Tibial artery (tissue), 4 donors: ENCODE measurements at regions not wholly inside any gene's neighbourhood (a gene's known extent, or its start where the extent isn't known, plus 50 kb on each side); places are given as distances from the start of the nearest gene placed in this dataset.
"Not testable (repeated sequence)": the region's sequence is repeated elsewhere in the genome, so short reads cannot be mapped to it uniquely, and the experiment has no call there.

Experiments
- DNase-seq, 2 donors: peaks; one replicate each; pipeline ENCODE4 v3.0.0-alpha.2; 2019
- H3K27ac ChIP-seq, 2 donors: fragments of 200-600 bp; sonication (generic) in 1 of 2; 1 replicate in 1 of 2; 2 replicates in 1 of 2; pipeline ENCODE4 v1.5.1; 2018 to 2019; ENCODE audit warnings: mild to moderate bottlenecking in 1 of 2
- H3K27me3 ChIP-seq, 2 donors: fragments of 200-600 bp; sonication (generic) in 1 of 2; one replicate each; pipeline versions ENCODE4 v1.5.1 to v1.6.0; 2016 to 2019
- H3K36me3 ChIP-seq, 3 donors: fragments of 200-600 bp; sonication (generic) in 2 of 3; one replicate each; pipeline ENCODE4 v1.5.1; 2016 to 2019; ENCODE audit warnings: mild to moderate bottlenecking in 2 of 3
- H3K4me1 ChIP-seq, 4 donors: fragments of 200-600 bp; sonication (generic) in 2 of 4; 1 replicate in 3 of 4; 2 replicates in 1 of 4; pipeline ENCODE4 v1.5.1; 2016 to 2019
- H3K4me3 ChIP-seq, 2 donors: fragments of 200-600 bp; sonication (generic) in 1 of 2; 1 replicate in 1 of 2; 2 replicates in 1 of 2; pipeline ENCODE4 v1.5.1; 2018 to 2019; ENCODE audit warnings: mild to moderate bottlenecking in 2 of 2
- H3K9me3 ChIP-seq, 3 donors: fragments of 200-600 bp; sonication (generic) in 1 of 3; one replicate each; pipeline ENCODE4 v1.5.1; 2016 to 2019
- intact Hi-C: fragments of 100-400 bp; cut with DNase I; formaldehyde crosslinking; loops from one replicate; pipeline ENCODE4 v1.15.0; 2023; ENCODE audit warnings: low total_unique reads
- TF ChIP-seq, protein P1 (sequence below), 2 experiments: fragments of 200-600 bp in 1 of 2; fragments of 450-650 bp in 1 of 2; IDR thresholded peaks; one replicate each; pipeline ENCODE4 v1.5.1; 2017 to 2019; ENCODE audit warnings: antibody characterized with exemption in 2 of 2, mild to moderate bottlenecking in 1 of 2, moderate library complexity in 1 of 2

DNA sequence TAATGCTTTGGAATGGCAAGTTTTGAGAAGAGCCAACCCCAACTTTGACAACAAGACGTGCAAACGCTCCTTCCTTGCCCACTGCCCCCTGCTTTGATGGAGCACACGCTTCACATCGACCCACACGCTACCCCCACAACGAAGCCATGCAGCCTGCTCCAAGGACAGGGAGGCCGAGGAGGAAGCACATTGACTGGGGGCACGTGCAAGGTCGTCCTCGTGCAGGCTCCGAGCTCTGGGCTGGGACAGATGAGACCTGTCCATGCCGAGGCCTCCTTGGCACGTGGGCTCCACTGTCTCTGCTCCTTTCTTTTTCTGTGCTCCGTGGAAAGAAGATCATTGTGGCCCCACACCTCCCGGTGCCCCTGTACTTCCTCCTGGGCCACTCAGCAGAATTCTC lies 309.0 kb downstream of the TEX29 start:
- TF ChIP-seq, protein P1, sequence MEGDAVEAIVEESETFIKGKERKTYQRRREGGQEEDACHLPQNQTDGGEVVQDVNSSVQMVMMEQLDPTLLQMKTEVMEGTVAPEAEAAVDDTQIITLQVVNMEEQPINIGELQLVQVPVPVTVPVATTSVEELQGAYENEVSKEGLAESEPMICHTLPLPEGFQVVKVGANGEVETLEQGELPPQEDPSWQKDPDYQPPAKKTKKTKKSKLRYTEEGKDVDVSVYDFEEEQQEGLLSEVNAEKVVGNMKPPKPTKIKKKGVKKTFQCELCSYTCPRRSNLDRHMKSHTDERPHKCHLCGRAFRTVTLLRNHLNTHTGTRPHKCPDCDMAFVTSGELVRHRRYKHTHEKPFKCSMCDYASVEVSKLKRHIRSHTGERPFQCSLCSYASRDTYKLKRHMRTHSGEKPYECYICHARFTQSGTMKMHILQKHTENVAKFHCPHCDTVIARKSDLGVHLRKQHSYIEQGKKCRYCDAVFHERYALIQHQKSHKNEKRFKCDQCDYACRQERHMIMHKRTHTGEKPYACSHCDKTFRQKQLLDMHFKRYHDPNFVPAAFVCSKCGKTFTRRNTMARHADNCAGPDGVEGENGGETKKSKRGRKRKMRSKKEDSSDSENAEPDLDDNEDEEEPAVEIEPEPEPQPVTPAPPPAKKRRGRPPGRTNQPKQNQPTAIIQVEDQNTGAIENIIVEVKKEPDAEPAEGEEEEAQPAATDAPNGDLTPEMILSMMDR (IDR thresholded peaks at IDR 0.05) = no peak
- no peak overlapping the region for H3K27ac ChIP-seq
- no peaks in the 10 kb centered on the region for H3K9me3 ChIP-seq
- H3K36me3 ChIP-seq = no peaks in the 10 kb centered on the region
- no peak for DNase-seq
- peaks cover 0 to 13% of the 10 kb centered on the region in 2 donors for H3K27me3 ChIP-seq
- no peaks in the 10 kb centered on the region for H3K4me1 ChIP-seq
- intact Hi-C loops = no loop called here
- no peak overlapping the region for H3K4me3 ChIP-seq

- peaks cover 0 to 10% of the 10 kb centered on the region in 2 donors for H3K27me3 ChIP-seq
- no peak overlapping the region for H3K27ac ChIP-seq
- no peaks in the 10 kb centered on the region for H3K36me3 ChIP-seq
- TF ChIP-seq, protein P1 (IDR thresholded peaks at IDR 0.05) = no peak
- no peak overlapping the region for H3K4me3 ChIP-seq
- intact Hi-C loops = no loop called here
- H3K9me3 ChIP-seq = no peaks in the 10 kb centered on the region
- no peaks in the 10 kb centered on the region for H3K4me1 ChIP-seq
- no peak for DNase-seq
Observed at GRCh38 chr13:111629926-111630325, 309.5 kb downstream of the TEX29 start.

- TF ChIP-seq, protein P1 (IDR thresholded peaks at IDR 0.05) = no peak
- Histone ChIP-seq H3K9me3 (no peaks in the 10 kb centered on the region), H3K4me1 (no peaks in the 10 kb centered on the region), H3K27ac (no peak overlapping the region), H3K4me3 (no peak overlapping the region), H3K36me3 (no peaks in the 10 kb centered on the region), H3K27me3 (peaks cover 0 to 8% of the 10 kb centered on the region in 2 donors)
- intact Hi-C loops = no loop called here
- no peak for DNase-seq
Observed at GRCh38 chr13:111630406-111630805, 310.0 kb downstream of the TEX29 start.

DNA sequence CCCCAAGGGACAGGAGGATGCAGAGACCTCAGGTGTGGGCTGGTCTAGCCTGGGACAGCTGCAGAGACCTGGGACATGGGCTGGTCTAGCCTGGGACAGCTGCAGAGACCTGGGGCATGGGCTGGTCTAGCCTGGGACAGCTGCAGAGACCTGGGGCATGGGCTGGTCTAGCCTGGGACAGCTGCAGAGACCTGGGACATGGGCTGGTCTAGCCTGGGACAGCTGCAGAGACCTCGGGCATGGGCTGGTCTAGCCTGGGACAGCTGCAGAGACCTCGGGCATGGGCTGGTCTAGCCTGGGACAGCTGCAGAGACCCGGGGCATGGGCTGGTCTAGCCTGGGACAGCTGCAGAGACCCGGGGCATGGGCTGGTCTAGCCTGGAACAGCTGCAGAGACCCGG lies 310.8 kb downstream of the TEX29 start:
- intact Hi-C loops = not testable (repeated sequence)

GRCh38 chr13:111632906-111633305 lies 312.5 kb downstream of the TEX29 start:
- no peak for DNase-seq
- intact Hi-C loops = no loop called here
- no peaks in the 10 kb centered on the region for H3K4me1 ChIP-seq
- no peak overlapping the region for H3K27ac ChIP-seq
- no peaks in the 10 kb centered on the region for H3K9me3 ChIP-seq
- TF ChIP-seq, protein P1 (IDR thresholded peaks at IDR 0.05) = no peak
- no peak overlapping the region for H3K4me3 ChIP-seq
- no peaks in the 10 kb centered on the region for H3K27me3 ChIP-seq
- no peaks in the 10 kb centered on the region for H3K36me3 ChIP-seq

More for the DNA sequence above, 310.8 kb downstream of the TEX29 start:
- not testable (repeated sequence) for H3K4me3 ChIP-seq, H3K27ac ChIP-seq, DNase-seq, H3K27me3 ChIP-seq, H3K4me1 ChIP-seq, H3K36me3 ChIP-seq, H3K9me3 ChIP-seq

GRCh38 chr13:111633401-111633800 lies 313.0 kb downstream of the TEX29 start:
- Histone ChIP-seq H3K9me3 (no peaks in the 10 kb centered on the region), H3K27me3 (peaks cover 0 to 3% of the 10 kb centered on the region in 2 donors), H3K36me3 (no peaks in the 10 kb centered on the region), H3K4me3 (no peak overlapping the region), H3K4me1 (no peaks in the 10 kb centered on the region), H3K27ac (no peak overlapping the region)
- no peak for DNase-seq
- intact Hi-C loops = no loop called here
- TF ChIP-seq, protein P1 (IDR thresholded peaks at IDR 0.05) = no peak
